ENCODE measurements at regions not wholly inside any gene's neighbourhood (a gene's known extent, or its start where the extent isn't known, plus 50 kb on each side); places are given as distances from the start of the nearest gene placed in this dataset.
"Not testable (repeated sequence)": the region's sequence is repeated elsewhere in the genome, so short reads cannot be mapped to it uniquely, and the experiment has no call there.

DNA sequence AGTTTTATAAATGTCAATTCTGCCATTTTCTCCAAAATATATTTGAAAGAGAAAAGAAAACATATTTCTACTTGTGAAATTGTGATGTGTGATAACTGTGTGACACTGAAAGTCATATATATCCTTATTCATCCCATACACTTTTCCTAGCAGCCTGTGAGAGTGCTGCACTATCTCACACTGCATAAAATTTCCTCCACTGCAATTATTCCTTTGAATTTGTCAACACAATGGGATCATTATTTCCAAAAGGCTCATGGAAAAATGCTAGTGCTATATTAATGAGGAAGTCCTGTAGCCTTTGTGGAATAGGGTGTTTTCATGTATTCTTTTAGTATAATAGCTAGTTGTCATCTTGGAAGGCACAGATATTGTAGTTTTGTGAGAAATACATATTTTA, 504.1 kb downstream of the RPL10L start:
- DNase-seq = no peak

DNA sequence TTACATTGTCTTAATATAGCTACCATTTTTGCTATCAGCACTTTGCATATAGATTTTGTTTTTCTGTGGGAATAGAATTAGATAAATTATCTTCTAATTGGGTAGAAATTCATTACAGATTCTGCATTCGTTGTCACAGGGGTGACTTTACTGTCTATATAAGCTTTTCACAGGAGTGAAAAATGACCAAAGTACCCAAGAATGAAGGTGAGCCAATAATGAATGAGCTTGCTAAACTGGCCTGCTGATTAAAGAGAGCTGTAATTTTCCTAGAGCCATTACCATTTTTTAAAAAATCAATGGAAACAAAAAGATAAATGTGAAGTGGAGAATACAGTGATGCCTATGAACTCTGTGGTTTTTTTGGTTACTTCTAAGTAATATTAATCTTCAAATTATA, 504.6 kb downstream of the RPL10L start:
- no peak for DNase-seq

DNA sequence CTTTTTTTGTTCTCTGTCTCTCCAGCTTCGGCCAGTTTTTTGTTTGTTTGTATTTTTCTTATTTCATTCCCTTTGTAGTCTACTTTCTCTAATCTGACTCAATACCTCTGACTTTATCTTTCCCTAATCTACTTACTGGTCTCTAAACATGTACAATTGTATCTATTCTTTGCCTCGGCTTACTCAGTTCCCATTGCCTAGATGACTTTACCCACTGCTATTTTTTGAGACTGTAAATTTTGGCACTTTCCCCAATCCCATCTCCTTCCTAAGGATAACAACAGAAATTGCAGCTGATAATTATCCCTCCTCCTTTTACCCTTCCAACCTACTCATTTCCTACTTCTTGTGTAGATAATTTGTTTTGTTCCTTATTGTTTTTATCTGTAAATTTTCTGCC, 511.1 kb downstream of the RPL10L start:
- no peak for DNase-seq

DNA sequence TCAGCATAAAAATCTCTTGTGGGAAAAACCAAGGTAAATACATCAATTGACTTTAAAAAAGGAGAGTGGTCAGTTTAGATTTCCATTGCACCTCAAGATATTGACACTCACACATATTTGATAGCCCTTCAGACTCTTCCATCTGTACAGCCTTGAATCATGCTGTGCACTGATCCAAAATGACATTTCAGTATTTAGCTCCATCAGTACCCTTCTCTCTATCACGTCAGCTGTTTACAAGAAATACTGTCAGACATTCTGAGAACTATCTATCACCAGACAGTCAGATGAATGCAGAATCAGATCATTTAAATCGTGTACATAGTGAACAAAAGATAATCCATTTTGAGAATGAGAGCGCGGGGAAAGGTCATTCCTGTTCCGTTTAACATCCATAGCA, 511.9 kb downstream of the RPL10L start:
- DNase-seq = no peak

DNA sequence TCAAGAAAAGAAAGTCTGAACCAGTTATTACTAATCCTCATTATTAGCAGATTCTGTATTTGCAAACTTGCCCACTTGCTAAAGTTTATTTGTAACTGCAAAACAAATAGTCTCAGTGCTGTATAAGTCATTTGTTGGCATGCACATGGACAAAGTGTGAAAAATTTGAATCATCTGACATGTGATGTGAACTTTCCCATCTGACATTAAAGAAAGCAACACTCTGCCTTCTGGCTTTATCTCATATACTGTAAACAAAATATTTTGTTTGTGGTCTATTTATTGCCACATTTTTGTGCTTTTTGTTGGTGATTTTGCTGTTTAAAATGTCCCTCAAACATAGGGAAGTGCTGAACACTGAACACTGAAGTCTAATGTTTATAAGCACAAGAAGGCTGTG, 513.8 kb downstream of the RPL10L start:
- DNase-seq = no peak

DNA sequence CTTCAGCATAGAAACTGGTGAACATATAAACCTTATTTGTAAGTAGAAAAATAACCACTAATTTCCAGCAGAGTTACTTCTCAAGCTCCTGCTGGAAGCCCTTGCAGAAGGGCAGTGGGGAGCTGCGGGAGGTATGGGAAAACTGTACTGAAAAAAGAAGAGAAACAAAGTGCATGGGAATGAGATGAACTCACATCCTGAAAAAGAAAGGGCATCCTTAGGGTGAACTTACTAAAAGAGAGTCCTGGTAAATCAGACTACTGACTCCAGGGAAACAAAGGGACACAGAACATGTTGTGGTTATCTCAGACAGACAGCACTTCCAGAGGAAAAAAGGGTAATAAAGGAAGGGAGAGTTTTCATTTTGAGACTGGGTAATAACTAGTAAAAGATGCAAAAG, 515.1 kb downstream of the RPL10L start:
- no peak for DNase-seq

DNA sequence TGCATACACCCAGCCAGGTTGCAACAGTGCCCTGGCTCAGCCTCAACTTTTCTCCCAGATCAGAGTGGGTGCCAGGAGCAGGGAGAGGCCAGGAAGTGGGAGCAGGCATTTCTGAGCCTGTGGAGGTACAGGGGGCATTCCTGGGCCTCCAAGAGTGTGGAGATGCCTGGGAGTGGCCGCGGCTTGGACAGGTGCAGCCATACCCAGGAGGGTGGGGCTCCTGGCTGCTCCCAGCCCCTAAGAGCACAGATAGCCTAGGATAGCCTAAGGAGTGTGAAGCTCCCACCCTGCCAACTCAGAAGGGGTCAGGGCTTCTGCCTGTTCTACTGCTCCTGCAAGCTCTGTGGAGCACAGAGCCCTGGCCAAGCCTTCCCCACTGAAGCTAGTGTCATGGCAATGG, 543.4 kb downstream of the RPL10L start:
- DNase-seq = no peak

DNA sequence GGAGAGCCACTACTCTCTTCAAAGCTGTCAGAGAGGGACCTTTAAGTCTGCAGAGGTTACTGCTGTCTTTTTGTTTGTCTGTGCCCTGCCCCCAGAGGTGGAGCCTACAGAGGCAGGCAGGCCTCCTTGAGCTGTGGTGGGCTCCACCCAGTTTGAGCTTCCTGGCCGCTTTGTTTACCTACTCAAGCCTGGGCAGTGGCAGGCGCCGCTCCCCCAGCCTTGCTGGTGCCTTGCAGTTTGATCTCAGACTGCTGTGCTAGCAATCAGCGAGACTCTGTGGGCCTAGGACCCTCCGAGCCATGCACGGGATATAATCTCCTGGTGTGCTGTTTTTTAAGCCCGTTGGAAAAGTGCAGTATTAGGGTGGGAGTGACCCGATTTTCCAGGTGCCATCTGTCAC, 550.7 kb downstream of the RPL10L start:
- DNase-seq = not testable (repeated sequence)

DNA sequence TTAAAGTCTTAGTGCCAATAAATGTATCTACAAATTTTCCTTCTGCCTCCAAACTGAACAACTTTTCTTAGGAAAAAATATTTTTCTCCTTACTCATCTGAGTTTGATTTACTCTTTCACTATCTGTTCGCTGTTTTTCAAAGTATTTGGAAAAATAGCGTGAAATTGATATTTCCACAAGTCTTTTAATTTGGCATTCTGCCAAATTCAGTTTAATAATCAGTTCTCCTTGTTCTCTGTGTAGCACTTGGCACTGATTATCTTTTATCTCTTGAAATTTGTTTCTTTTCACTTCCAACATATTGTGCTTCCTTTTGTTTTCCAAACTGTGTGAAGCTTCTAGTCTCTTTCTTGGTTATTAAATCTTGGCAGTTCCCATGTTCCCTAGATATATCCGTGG, 559.8 kb downstream of the RPL10L start:
- DNase-seq = no peak

DNA sequence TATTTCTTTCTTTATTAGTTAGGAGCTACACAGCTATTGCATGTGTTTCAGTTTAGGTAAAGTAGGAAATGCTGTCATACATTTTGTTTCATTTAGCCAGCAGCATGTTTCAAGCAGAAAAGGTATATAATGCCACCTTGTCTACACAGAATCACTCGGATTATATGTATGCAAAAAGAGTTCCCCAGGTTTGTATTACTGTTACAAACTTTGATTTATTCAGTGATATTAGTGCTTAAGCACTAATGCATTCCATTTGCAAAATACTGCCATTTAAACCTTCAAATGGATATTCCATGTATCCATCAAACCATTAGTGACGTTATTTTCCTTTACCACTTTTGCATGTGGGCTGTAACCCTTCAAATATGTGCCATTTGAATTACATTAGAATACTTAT, 564.0 kb downstream of the RPL10L start:
- DNase-seq = no peak

DNA sequence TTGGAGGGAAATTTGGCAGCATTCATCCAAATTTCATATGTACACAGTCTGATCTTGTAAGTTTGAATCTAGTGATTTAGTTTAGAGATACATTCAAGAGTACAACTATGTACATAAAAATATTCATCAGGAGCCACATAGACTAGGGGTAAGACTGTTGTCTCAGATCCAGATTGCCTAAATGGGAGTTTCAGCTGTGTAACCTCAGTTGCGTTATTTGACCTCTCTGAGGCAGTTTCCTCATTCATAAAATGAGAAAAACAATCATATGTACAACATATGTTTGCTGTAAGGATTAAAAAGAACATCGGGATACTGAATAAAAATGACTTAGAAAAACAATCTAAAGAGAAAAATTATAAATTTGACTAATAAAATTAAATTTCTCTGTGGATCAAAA, 577.5 kb downstream of the RPL10L start:
- no peak for DNase-seq

DNA sequence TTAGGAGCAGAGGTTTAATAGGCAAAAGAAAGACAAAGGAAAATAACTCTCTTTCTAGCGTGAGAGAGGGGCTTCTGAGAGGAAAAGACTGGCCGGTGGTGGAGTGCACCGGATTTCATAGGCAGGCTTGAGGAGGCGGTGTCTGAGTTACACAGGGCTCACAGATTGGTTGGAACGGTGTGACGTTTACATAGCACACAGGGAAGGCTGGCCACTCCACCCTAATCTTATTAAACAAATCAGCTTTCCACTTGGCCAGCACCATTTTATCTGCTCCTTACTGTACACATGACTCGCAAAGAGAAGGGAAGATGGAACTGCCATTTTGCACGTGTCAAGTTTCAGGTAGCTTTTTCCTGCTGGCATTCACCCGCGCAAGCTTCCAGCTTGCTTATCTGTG, 587.7 kb downstream of the RPL10L start:
- DNase-seq = no peak

DNA sequence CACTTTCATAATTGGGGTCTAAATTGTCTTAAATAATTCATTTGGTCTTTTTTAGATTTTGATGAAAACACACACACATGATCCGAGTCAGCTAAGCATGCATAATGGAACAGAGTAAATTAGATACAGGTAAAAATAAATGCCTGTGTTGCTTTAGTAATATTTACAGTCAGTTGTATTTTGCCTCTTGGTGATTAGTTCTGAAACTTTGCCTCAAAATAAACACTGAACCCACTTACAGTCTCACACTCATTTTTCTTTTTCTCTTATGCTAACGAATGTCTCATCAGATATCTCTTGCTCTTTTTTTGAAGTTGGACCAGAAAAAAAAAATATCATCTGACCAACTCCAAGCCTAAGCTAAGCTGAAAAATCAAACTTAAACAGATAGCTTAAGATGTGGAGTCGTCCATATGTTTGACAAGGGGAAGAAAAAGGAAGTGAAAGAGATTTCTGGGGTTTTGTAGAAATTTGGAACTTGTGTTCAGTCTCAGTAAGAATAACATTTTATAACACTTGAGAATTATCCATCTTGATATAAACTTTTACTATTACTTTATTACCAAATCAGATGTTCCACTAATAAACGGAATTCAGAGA, 592.5 kb downstream of the RPL10L start:
- no peak for DNase-seq

DNA sequence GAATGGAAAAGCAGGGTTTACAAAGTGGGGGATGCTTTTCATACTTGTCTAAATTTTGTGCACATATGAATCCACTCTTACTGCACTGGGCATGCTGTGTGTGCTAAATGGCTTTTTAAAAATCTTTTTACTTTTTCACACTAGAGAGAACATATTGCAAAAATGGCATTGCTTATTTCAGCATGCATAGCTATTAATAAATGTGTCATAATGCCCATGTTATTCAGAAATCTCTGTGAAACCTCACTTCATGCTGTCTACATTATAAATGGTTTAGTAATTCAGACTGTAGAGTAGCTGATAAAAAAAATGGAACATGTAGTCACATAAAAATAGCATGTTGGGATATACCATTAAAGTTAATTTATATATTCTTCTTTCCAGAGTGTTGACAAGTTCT, 593.8 kb downstream of the RPL10L start:
- DNase-seq = no peak

DNA sequence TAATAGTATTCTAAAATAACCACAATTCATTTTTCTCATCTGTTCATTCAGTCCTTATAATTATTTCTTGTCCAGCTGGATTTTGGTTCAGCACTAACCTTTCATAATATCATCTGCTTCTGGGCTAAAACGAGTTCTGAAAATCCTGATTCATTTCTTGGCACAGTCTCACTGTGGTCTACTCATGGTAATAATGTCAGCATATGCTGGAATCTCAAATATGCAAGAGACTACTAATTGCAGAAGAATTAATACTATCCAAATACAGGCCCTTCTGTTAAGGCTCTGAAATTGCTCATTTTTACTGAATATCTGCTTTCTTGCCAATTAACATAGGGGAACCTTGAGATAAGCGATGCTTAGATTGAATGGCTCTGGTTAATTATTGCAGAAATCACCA, 597.1 kb downstream of the RPL10L start:
- no peak for DNase-seq

DNA sequence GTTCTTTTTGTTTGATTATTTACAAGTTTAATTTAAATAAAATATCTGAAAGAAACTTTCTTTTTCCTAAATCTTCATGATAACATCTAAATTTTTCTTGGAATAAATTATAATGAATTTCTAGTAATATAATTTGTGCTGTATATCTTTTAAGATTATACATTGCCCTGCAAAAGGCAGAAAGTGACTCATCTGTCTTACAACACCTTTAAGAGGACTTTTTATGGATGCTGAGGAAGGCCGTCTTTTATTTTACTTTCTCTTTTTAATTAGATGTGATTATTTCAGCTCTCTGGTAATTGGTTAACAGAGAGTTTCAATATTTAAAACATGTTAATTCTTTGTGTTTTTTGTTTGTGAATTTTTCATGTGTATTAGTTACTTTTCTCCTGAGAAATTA, 598.4 kb downstream of the RPL10L start:
- no peak for DNase-seq

DNA sequence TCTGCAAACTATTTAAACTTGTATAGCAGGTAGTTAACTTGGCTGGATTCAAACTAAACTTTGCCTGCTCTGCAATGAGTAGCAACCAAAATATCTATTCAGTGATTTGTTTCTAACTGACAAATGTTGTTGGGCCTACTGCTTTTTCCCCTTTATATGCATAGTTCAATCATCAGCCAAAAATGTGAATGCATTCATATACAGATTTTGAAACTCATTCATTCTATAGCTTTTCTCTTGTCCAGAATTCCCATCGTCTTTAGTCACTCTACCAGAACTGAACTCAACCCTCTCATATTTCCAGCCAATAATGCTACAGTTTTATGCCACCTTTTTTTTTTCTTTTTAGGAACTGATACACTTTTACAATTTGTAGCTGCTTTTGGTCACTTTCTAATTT, 599.8 kb downstream of the RPL10L start:
- no peak for DNase-seq

DNA sequence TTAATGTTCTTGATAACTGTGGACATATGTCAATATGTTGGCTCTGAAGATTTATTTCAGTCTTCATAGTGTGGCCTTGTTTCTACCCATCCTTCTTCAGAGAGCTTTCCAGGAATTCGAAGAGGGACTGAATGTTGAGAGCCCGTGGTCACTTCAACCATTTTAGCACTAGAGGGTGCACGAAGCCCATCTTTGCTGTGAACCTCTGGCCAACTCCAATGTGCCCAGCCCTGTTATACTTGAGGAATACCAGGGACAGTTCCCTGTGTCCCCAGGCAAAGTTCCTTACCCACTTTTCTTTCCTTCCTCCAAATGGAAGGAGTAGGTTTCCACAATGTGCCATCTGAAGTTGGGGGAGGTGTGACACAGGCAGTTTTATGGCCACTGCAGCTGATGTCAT, 603.5 kb downstream of the RPL10L start:
- no peak for DNase-seq

DNA sequence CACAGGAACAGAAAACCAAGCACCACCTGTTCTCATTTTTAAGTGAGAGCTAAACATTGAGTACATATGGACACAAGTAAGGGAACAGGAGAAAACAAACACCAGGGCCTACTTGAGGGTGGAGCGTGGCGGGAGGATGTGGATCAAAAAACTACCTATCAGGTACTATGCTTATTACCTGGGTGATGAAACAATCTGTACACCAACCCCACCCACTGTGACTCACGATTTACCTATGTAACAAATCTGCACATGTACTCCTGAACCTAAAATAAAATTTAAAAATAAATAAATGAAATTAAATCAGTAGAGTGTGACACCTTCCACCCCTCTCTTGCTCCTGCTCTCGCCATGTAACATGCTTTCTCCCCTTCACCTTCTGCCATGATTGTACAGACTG, 615.5 kb downstream of the RPL10L start:
- no peak for DNase-seq

DNA sequence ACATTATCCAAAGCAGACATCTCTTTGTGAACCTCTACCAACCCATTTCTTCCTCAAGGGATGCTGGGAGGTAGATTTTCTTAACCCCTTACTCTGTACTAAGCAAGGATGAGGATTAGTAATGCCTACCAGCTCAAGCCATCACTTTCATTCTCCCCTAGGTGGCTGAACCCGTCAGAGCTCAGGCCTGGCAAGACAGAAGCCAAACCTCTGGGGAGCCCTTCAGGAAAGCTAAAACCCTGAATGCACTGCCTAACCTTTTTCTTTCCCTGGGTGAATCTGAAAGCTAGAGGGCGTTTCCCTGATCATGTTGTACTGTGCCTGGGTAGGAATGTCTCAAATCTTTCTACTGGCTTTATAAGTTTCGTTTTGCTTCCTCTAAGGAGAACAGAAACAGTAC, 617.3 kb downstream of the RPL10L start:
- no peak for DNase-seq

DNA sequence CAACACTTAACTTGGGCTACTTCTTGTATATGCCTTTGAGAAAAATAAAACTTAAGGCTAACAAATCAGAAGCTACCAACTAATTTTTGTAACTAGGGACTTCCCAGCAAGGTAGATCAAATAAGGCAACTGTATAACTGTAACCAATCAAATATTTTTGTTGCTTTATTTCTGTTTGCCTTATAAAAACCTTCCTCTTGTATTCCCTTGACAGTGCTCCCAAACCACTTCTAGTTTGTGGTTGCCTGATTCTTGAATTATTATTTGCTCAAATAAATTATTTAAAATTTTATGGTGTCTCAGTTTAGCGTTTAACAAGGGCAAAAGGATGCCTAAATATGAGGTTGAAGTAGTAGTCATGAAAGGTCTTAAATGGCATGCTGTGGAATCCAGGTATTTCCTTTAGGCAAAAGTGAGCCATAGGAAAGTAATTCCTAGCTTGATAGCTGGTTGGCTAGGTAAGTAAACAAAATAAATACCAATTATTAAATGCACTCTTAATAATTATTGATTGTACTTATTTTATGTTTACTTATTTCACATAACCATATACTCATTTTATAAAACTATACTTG, 632.6 kb downstream of the RPL10L start:
- DNase-seq = no peak

DNA sequence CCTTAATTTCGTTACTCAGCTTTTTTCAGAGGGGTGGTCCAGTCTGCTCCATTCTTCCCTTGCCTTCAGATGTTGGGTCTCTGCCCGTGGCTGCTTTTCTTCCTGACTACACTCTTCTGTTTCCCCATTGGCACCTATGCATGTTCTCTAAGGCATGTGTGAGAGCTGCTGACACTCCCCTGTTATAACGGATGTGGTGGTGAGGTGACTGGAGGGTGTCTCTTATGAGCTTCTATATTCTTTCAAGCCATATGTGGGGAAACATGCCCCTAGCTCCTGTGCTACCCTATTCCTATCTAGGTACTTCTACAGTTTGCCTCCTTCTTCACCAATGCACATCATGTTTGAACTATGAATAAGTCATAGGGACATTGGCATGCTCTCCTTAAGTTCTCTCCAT, 643.2 kb downstream of the RPL10L start:
- no peak for DNase-seq

DNA sequence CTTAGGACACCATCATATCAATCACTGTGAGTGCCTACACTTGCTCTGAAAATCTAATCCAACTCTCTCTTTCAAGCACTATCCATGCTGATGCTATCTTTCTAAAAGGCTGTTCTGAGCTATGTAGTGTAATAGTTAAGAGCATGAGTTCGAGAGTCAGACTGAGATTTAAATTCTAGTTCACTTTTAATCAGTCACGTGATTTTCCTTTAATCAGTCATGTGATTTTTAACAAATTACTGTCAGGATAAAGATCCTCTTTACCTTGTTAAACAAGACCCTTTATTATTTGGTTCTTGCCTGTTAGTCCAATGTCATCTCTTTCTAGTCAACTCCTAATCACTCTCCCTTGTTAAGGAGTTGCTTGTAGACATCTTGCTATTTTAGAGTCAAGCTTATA, 653.0 kb downstream of the RPL10L start:
- DNase-seq = no peak

DNA sequence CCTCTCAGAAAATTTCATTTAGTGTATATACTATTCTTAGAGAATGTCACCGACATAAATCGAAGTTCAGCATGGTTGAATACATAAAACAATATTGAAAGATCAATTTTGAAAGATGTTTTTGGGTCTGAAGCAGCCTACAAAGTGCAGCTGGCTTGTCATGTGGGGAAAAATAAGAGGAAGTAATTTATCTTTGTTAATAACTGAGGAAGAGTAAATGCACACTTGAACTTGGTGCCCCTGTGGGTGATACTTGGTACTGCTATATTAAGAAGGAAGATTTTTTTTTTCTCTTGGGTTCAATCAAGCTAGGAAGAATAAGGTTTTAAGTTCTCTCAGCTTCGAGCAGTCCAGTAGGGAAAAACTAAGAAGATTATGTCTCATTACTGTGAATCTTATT, 661.3 kb downstream of the RPL10L start:
- DNase-seq = no peak

DNA sequence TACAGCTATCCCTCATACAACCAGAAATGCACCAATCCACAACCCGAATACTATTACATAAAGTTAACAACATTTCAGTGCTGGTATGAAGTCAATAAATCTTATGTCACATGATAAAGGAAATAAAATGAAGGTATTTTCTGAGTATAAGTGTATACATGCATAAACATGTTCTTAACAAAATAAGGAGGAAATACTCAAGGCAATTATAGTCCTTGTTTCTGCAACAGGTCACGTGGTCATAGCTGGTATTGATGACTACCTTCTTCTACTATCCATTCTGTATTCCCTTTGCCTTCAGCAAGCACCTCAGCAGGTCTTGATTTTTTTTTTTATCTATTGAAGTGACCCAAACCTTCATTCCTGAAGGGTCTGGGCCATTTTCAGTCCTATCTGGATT, 675.6 kb downstream of the RPL10L start:
- DNase-seq = no peak

DNA sequence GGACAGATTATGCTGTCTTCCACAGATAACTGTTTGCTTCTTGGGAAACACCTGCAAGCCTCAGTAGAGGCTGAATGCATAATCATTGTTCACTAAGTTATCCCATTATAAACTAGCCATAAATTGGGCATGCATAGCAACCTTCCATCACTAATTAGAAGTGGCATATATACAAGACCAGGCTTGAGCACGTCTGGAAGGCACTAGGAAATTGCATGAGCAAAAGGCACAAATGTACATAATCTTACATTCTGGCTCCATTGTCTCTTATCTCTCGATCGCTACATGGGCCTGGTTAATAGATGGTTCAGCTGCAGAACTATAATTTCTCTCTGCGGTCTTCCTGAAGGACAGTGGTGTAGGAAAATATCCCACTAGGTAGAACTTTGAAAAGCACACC, 679.2 kb downstream of the RPL10L start:
- no peak for DNase-seq
